B cell (primary cell): ENCODE measurements at regions not wholly inside any gene's neighbourhood (a gene's known extent, or its start where the extent isn't known, plus 50 kb on each side); places are given as distances from the start of the nearest gene placed in this dataset.

Experiments used
- ATAC-seq: fragments of 200-7000 bp; cut with Tn5 transposase; one replicate; pipeline ENCODE4 v1.10.0; 2021; ENCODE audit warnings: low read depth, mild to moderate bottlenecking, moderate number of reproducible peaks, moderate library complexity
- CTCF ChIA-PET: fragments of 350-600 bp; sonication (Branson Sonifier 250); formaldehyde crosslinking; loops from one replicate; lab custom pipeline; 2021; ENCODE audit warnings: antibody characterized with exemption, inconsistent platforms; lab: Charles Lee
- POLR2A ChIA-PET: fragments of 350-600 bp; sonication (Branson Sonifier 250); formaldehyde crosslinking; loops from one replicate; lab custom pipeline; 2021; ENCODE audit warnings: antibody characterized with exemption; lab: Charles Lee
- DNase-seq: peaks from one replicate; pipeline ENCODE4 v3.0.0; 2013
- H2AFZ ChIP-seq: 2 replicates; pipeline ENCODE4 v1.6.1; 2012; ENCODE audit warnings: mild to moderate bottlenecking, low read depth, low read length; ENCODE audit not compliant: insufficient read depth, poor library complexity, severe bottlenecking
- H3K27ac ChIP-seq, 2 donors: 1 replicate in 1 of 2; 2 replicates in 1 of 2; pipeline ENCODE4 v1.5.1; 2012 to 2013; ENCODE audit warnings: low read length in 2 of 2, mild to moderate bottlenecking in 2 of 2, moderate library complexity in 1 of 2
- H3K27me3 ChIP-seq, 4 experiments: fragments of 200-600 bp in 1 of 4; sonication (generic) in 1 of 4; replicated peaks in 1 of 4; 1 replicate in 2 of 4; 2 replicates in 2 of 4; pipeline versions ENCODE4 v1.6.1 to v1.7.0; 2013 to 2016; ENCODE audit warnings: low read length in 3 of 4, mild to moderate bottlenecking in 2 of 4, mixed read lengths in 1 of 4, moderate library complexity in 1 of 4; ENCODE audit not compliant: insufficient read depth in 4 of 4, control insufficient read depth in 3 of 4; ENCODE audit errors: control extremely low read depth in 1 of 4
- H3K36me3 ChIP-seq, 2 experiments: replicated peaks in 1 of 2; 1 replicate in 1 of 2; 2 replicates in 1 of 2; pipeline versions ENCODE4 v1.6.1 to v1.7.1; 2013; ENCODE audit warnings: low read length in 1 of 2; ENCODE audit not compliant: insufficient read depth in 2 of 2, control insufficient read depth in 1 of 2; ENCODE audit errors: control extremely low read depth in 1 of 2, extremely low read depth in 1 of 2
- H3K4me1 ChIP-seq, 2 donors: fragments of 200-600 bp in 1 of 2; sonication (generic) in 1 of 2; 1 replicate in 1 of 2; 2 replicates in 1 of 2; pipeline versions ENCODE4 v1.5.1 to v1.6.1; 2013 to 2017; ENCODE audit warnings: low read length in 2 of 2; ENCODE audit not compliant: control insufficient read depth in 2 of 2, insufficient read depth in 2 of 2
- H3K4me2 ChIP-seq: replicated peaks from 2 replicates; pipeline ENCODE3; 2012; ENCODE audit warnings: mild to moderate bottlenecking, low read depth, low read length; ENCODE audit not compliant: poor library complexity, severe bottlenecking
- H3K4me3 ChIP-seq, 5 experiments: fragments of 200-600 bp in 1 of 5; sonication (generic) in 1 of 5; 1 replicate in 3 of 5; 2 replicates in 2 of 5; pipeline versions ENCODE4 v1.5.1 to v1.7.0; 2011 to 2016; ENCODE audit warnings: low read length in 4 of 5, mild to moderate bottlenecking in 4 of 5, low read depth in 2 of 5, control low read depth in 1 of 5, moderate library complexity in 1 of 5; ENCODE audit not compliant: insufficient read depth in 1 of 5; ENCODE audit errors: control extremely low read depth in 1 of 5, extremely low read depth in 1 of 5
- H3K79me2 ChIP-seq: fragments of 200-600 bp; sonication (generic); one replicate; pipeline ENCODE4 v1.6.0; 2016; ENCODE audit warnings: low read length; ENCODE audit not compliant: control insufficient read depth, insufficient read depth
- H3K9ac ChIP-seq: fragments of 200-600 bp; sonication (generic); 2 replicates; pipeline ENCODE4 v1.6.1; 2017; ENCODE audit warnings: mild to moderate bottlenecking, low read length, moderate library complexity
- H3K9me3 ChIP-seq, 3 donors: one replicate each; pipeline versions ENCODE4 v1.6.1 to v1.7.1; 2013; ENCODE audit warnings: low read length in 2 of 3; ENCODE audit not compliant: control insufficient read depth in 2 of 3, insufficient read depth in 1 of 3; ENCODE audit errors: control extremely low read depth in 1 of 3
- H4K20me1 ChIP-seq: 2 replicates; pipeline ENCODE4 v1.6.0; 2012; ENCODE audit warnings: mild to moderate bottlenecking, low read length; ENCODE audit not compliant: insufficient read depth, control insufficient read depth, poor library complexity, severe bottlenecking
- H3K27ac Mint-ChIP-seq: one replicate; pipeline ENCODE4 v1.8.0; 2021; ENCODE audit warnings: mixed read lengths
- H3K27me3 Mint-ChIP-seq: one replicate; pipeline ENCODE4 v1.8.0; 2021; ENCODE audit warnings: mixed read lengths
- H3K4me1 Mint-ChIP-seq: one replicate; pipeline ENCODE4 v1.8.0; 2021; ENCODE audit warnings: mixed read lengths
- H3K4me3 Mint-ChIP-seq: one replicate; pipeline ENCODE4 v1.8.0; 2021; ENCODE audit warnings: mixed read lengths
- H3K9me3 Mint-ChIP-seq: one replicate; pipeline ENCODE4 v1.8.0; 2022; ENCODE audit warnings: mixed read lengths; ENCODE audit not compliant: insufficient read depth
- EZH2 ChIP-seq: IDR thresholded peaks from 2 replicates; pipeline ENCODE4 v1.6.1; 2012; ENCODE audit warnings: borderline replicate concordance, low read depth, mild to moderate bottlenecking, moderate library complexity, low read length; ENCODE audit not compliant: insufficient read depth, poor library complexity, severe bottlenecking
- WGBS: methylation state at CpG from one replicate; pipeline ENCODE4 v1.1.5; 2013; ENCODE audit warnings: missing lambda C conversion rate; ENCODE audit not compliant: insufficient coverage; 5-methylcytosine and 5-hydroxymethylcytosine counted together
- intact Hi-C: fragments of 100-400 bp; cut with micrococcal nuclease; formaldehyde crosslinking; loops from one replicate; pipeline ENCODE4 v1.10.0; 2022
- TF ChIP-seq, protein P1 (sequence below): fragments of 200-600 bp; IDR thresholded peaks from one replicate; pipeline ENCODE4 v1.8.0; 2022; ENCODE audit warnings: antibody characterized with exemption, mild to moderate bottlenecking

DNA sequence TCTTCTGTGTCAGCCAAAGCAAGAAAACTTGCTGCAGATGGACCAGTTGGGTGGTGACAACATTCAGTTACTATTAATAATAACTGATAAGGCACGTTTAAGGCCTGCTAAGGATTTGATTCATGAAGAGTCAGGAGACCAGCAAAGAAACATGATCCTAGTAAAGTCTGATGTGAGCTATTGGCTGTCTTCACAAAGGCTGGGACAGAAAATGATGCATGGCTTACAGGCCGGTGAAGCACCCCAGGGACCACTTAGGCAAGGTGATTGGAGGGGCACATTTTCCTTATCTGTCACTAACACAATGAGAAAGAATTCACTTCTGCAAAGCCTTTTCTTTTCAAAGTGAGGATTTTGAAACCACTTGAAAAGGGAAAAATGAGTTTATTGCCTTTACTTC, 65.4 kb upstream of the TRPC3 start:
- TF ChIP-seq, protein P1, sequence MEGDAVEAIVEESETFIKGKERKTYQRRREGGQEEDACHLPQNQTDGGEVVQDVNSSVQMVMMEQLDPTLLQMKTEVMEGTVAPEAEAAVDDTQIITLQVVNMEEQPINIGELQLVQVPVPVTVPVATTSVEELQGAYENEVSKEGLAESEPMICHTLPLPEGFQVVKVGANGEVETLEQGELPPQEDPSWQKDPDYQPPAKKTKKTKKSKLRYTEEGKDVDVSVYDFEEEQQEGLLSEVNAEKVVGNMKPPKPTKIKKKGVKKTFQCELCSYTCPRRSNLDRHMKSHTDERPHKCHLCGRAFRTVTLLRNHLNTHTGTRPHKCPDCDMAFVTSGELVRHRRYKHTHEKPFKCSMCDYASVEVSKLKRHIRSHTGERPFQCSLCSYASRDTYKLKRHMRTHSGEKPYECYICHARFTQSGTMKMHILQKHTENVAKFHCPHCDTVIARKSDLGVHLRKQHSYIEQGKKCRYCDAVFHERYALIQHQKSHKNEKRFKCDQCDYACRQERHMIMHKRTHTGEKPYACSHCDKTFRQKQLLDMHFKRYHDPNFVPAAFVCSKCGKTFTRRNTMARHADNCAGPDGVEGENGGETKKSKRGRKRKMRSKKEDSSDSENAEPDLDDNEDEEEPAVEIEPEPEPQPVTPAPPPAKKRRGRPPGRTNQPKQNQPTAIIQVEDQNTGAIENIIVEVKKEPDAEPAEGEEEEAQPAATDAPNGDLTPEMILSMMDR, result no peak
- H3K27me3 Mint-ChIP-seq, result peaks cover 38% of the 10 kb centered on the region
- WGBS, result no CpG with 5 or more reads among the region's 2 CpGs

GRCh38 chr4:122015203-122015602, 63.3 kb upstream of the TRPC3 start:
- Histone ChIP-seq H3K4me1 (no peaks in the 10 kb centered on the region), H3K4me3 (no peak overlapping the region), H3K9me3 (peaks cover 0 to 2% (median 0%) of the 10 kb centered on the region in 3 donors), H3K4me2 (no peak overlapping the region), H3K9ac (no peak overlapping the region), H3K79me2 (no peaks in the 10 kb centered on the region), H4K20me1 (no peaks in the 10 kb centered on the region), H3K27me3 (peaks cover 0 to 16% (median 2%) of the 10 kb centered on the region in 4 experiments), H3K27ac (no peak overlapping the region), H2AFZ (no peak overlapping the region), H3K36me3 (no peaks in the 10 kb centered on the region)
- Mint-ChIP-seq H3K4me1 (no peaks in the 10 kb centered on the region), H3K27me3 (peaks cover 47% of the 10 kb centered on the region), H3K4me3 (no peak overlapping the region), H3K27ac (no peak overlapping the region), H3K9me3 (no peaks in the 10 kb centered on the region)
- ChIA-PET CTCF (no interaction called here), POLR2A (no interaction called here)
- TF ChIP-seq, protein P1, result no peak
- TF ChIP-seq EZH2, result no peak
- 71% methylated on average over 1 of the region's 3 CpGs for WGBS
- no peak for ATAC-seq
- no peak for DNase-seq
- intact Hi-C loops, result no loop called here

More for the DNA sequence above, 65.4 kb upstream of the TRPC3 start:
- Histone ChIP-seq H3K79me2 (no peaks in the 10 kb centered on the region), H3K4me1 (no peaks in the 10 kb centered on the region), H3K9ac (no peak overlapping the region), H3K36me3 (no peaks in the 10 kb centered on the region), H3K27ac (no peak overlapping the region), H3K27me3 (peaks cover 0 to 16% (median 2%) of the 10 kb centered on the region in 4 experiments), H3K9me3 (peaks cover 0 to 2% (median under 1%) of the 10 kb centered on the region in 3 donors), H2AFZ (no peak overlapping the region), H3K4me3 (no peak overlapping the region), H4K20me1 (no peaks in the 10 kb centered on the region), H3K4me2 (no peak overlapping the region)
- Mint-ChIP-seq H3K4me1 (no peaks in the 10 kb centered on the region), H3K27ac (no peak overlapping the region), H3K9me3 (no peaks in the 10 kb centered on the region), H3K4me3 (no peak overlapping the region)
- intact Hi-C loops, result no loop called here
- ChIA-PET CTCF (no interaction called here), POLR2A (no interaction called here)
- DNase-seq, result no peak
- no peak for ATAC-seq
